SH-SY5Y (cell line): ENCODE measurements at regions not wholly inside any gene's neighbourhood (a gene's known extent, or its start where the extent isn't known, plus 50 kb on each side); places are given as distances from the start of the nearest gene placed in this dataset.

ENCODE experiments used
- GATA2 ChIP-seq: IDR thresholded peaks from 2 replicates; pipeline ENCODE4 v1.6.1; 2011; ENCODE audit warnings: mild to moderate bottlenecking, low read depth, low read length
- GATA3 ChIP-seq: IDR thresholded peaks from 2 replicates; pipeline ENCODE4 v1.6.1; 2011; ENCODE audit warnings: low read depth, mild to moderate bottlenecking, low read length, moderate library complexity

DNA sequence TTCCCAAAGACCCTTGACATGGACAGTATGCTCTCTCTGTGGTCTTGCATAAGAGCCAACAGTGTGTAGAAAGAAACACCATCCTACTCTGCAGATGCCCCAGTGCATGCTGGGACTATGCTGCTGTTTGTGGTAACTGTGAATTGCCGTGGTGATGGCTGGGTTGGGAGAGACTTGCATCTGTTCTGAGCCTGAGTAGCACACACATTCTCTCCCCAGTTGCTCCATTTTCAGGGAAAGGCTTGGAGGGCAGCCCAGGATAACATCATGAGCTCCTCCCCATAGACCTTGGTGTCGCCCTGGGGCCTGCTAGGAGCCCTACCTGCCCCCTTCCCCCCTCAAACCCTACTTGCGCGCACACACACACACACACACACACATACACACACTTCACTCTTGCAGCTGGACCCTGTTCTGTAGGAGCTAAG lies 120.9 kb upstream of the IPO9 start:
- no peak for TF ChIP-seq GATA3
- TF ChIP-seq GATA2: no peak
